ENCODE measurements at regions not wholly inside any gene's neighbourhood (a gene's known extent, or its start where the extent isn't known, plus 50 kb on each side); places are given as distances from the start of the nearest gene placed in this dataset.

GRCh38 chr12:84661786-84662185 lies 250.8 kb downstream of the SLC6A15 start:
- TF ChIP-seq CTCF (IDR thresholded peaks at IDR 0.05) = no peak
- no peak for TF ChIP-seq POLR2A (IDR thresholded peaks at IDR 0.05)

Measured in right lobe of liver (tissue), 4 donors.